Stimulated activated CD8-positive, alpha-beta memory T cell treated with anti-CD3 and anti-CD28 coated beads, Interleukin-7, amount 100 ng/mL, for 4 hours (primary cell): ENCODE measurements at regions not wholly inside any gene's neighbourhood (a gene's known extent, or its start where the extent isn't known, plus 50 kb on each side); places are given as distances from the start of the nearest gene placed in this dataset.
"Not testable (repeated sequence)": the region's sequence is repeated elsewhere in the genome, so short reads cannot be mapped to it uniquely, and the experiment has no call there.

ENCODE experiments used
- DNase-seq, 2 donors: peaks; one replicate each; pipeline ENCODE4 v3.0.0-alpha.2; 2020; ENCODE audit warnings: low read depth in 2 of 2

- DNase-seq: no peak
These were observed 683.9 kb upstream of the KLHL1 start for GRCh38 chr13:70792121-70792520.

- no peak for DNase-seq
These were observed 681.5 kb upstream of the KLHL1 start for GRCh38 chr13:70789751-70790150.

- no peak for DNase-seq
These were observed 679.8 kb upstream of the KLHL1 start for GRCh38 chr13:70788074-70788473.

GRCh38 chr13:70784207-70784989, 676.1 kb upstream of the KLHL1 start:
- DNase-seq: no peak

GRCh38 chr13:70769817-70770216, 661.6 kb upstream of the KLHL1 start:
- no peak for DNase-seq

GRCh38 chr13:70758932-70759331, 650.7 kb upstream of the KLHL1 start:
- no peak for DNase-seq

- no peak for DNase-seq
These were observed 647.8 kb upstream of the KLHL1 start for GRCh38 chr13:70756088-70756487.

- DNase-seq: no peak
These were observed 647.2 kb upstream of the KLHL1 start for GRCh38 chr13:70755456-70755855.

GRCh38 chr13:70747262-70747661, 639.0 kb upstream of the KLHL1 start:
- no peak for DNase-seq

GRCh38 chr13:70746469-70746868, 638.2 kb upstream of the KLHL1 start:
- not testable (repeated sequence) for DNase-seq

GRCh38 chr13:70736622-70737317, 628.5 kb upstream of the KLHL1 start:
- DNase-seq: no peak

- no peak for DNase-seq
These were observed 624.4 kb upstream of the KLHL1 start for GRCh38 chr13:70732611-70733010.

- DNase-seq: no peak
These were observed 621.1 kb upstream of the KLHL1 start for GRCh38 chr13:70729369-70729768.

- DNase-seq: no peak
These were observed 615.5 kb upstream of the KLHL1 start for GRCh38 chr13:70723732-70724131.

GRCh38 chr13:70720386-70720785, 612.1 kb upstream of the KLHL1 start:
- no peak for DNase-seq

- no peak for DNase-seq
These were observed 606.7 kb upstream of the KLHL1 start for GRCh38 chr13:70714993-70715392.

- DNase-seq: no peak
These were observed 600.5 kb upstream of the KLHL1 start for GRCh38 chr13:70708775-70709174.

- no peak for DNase-seq
These were observed 595.5 kb upstream of the KLHL1 start for GRCh38 chr13:70703755-70704154.

- DNase-seq: no peak
These were observed 586.9 kb upstream of the KLHL1 start for GRCh38 chr13:70694996-70695715.

- DNase-seq: no peak
These were observed 560.7 kb upstream of the KLHL1 start for GRCh38 chr13:70668983-70669382.

GRCh38 chr13:70668293-70668692, 560.0 kb upstream of the KLHL1 start:
- DNase-seq: no peak

GRCh38 chr13:70666883-70667556, 558.8 kb upstream of the KLHL1 start:
- no peak for DNase-seq
